H1 (cell line): ENCODE measurements at regions not wholly inside any gene's neighbourhood (a gene's known extent, or its start where the extent isn't known, plus 50 kb on each side); places are given as distances from the start of the nearest gene placed in this dataset.

Experiments
- CTCF ChIA-PET: fragments of 300-600 bp; sonication (Branson Sonifier 250); formaldehyde crosslinking; loops from one replicate; lab custom pipeline; 2021; ENCODE audit not compliant: partially characterized antibody; lab: Charles Lee
- POLR2A ChIA-PET: fragments of 300-600 bp; sonication (Branson Sonifier 250); formaldehyde crosslinking; loops from one replicate; lab custom pipeline; 2021; ENCODE audit warnings: inconsistent platforms; ENCODE audit not compliant: partially characterized antibody; lab: Charles Lee
- DNase-seq, 2 experiments: peaks; one replicate each; pipeline versions ENCODE4 v3.0.0 to v3.0.0-alpha.2; 2010 to 2022; ENCODE audit warnings: low spot score in 2 of 2, low read depth in 1 of 2, mixed read lengths in 1 of 2
- FAIRE-seq: peaks from 2 replicates; lab custom pipeline; 2011; peaks lifted over from hg19 to GRCh38; lab: Jason Lieb, UNC
- H2AFZ ChIP-seq: 2 replicates; pipeline ENCODE4 v1.8.1; 2012; ENCODE audit warnings: low read length, inconsistent platforms
- H2AK5ac ChIP-seq: 2 replicates; pipeline ENCODE4 v1.6.1; 2013; ENCODE audit warnings: low read depth, low read length
- H2BK120ac ChIP-seq: replicated peaks from 2 replicates; pipeline ENCODE3; 2013; ENCODE audit warnings: low read depth, low read length, inconsistent platforms
- H2BK12ac ChIP-seq: 2 replicates; pipeline ENCODE4 v1.6.1; 2013; ENCODE audit warnings: low read depth, low read length
- H2BK15ac ChIP-seq: 2 replicates; pipeline ENCODE4 v1.6.1; 2013; ENCODE audit warnings: low read length
- H2BK20ac ChIP-seq: 2 replicates; pipeline ENCODE4 v1.6.1; 2013; ENCODE audit warnings: low read length
- H2BK5ac ChIP-seq: 2 replicates; pipeline ENCODE4 v1.6.1; 2013; ENCODE audit warnings: low read depth, low read length
- H3K14ac ChIP-seq: 2 replicates; pipeline ENCODE4 v1.6.1; 2013; ENCODE audit warnings: inconsistent platforms; ENCODE audit not compliant: insufficient read length
- H3K18ac ChIP-seq: 2 replicates; pipeline ENCODE4 v1.6.1; 2013; ENCODE audit warnings: low read length; ENCODE audit errors: extremely low read depth
- H3K23ac ChIP-seq: 2 replicates; pipeline ENCODE4 v1.6.1; 2013; ENCODE audit warnings: inconsistent platforms; ENCODE audit not compliant: insufficient read length
- H3K23me2 ChIP-seq: 2 replicates; pipeline ENCODE4 v1.6.1; 2013; ENCODE audit warnings: low read depth, low read length
- H3K27ac ChIP-seq: 2 replicates; pipeline ENCODE4 v1.6.1; 2011; ENCODE audit warnings: low read depth, low read length, inconsistent platforms
- H3K27me3 ChIP-seq, 4 experiments: replicated peaks in 1 of 4; 1 replicate in 1 of 4; 2 replicates in 3 of 4; pipeline versions ENCODE4 v1.6.1 to v1.8.1; 2011 to 2013; ENCODE audit warnings: low read length in 3 of 4, mild to moderate bottlenecking in 3 of 4, inconsistent platforms in 2 of 4, mixed read lengths in 2 of 4, moderate library complexity in 1 of 4; ENCODE audit not compliant: control insufficient read depth in 3 of 4, insufficient read depth in 3 of 4; ENCODE audit errors: extremely low read depth in 1 of 4
- H3K36me3 ChIP-seq, 4 experiments: 2 replicates each; pipeline versions ENCODE4 v1.6.1 to v1.8.1; 2011 to 2013; ENCODE audit warnings: mild to moderate bottlenecking in 4 of 4, low read length in 3 of 4, moderate library complexity in 2 of 4, control low read depth in 1 of 4, inconsistent platforms in 1 of 4; ENCODE audit not compliant: insufficient read depth in 4 of 4, control insufficient read depth in 2 of 4
- H3K4ac ChIP-seq: replicated peaks from 2 replicates; pipeline ENCODE3; 2013; ENCODE audit warnings: low read length, low read depth, mixed read lengths, inconsistent platforms; ENCODE audit not compliant: insufficient read length
- H3K4me1 ChIP-seq, 4 experiments: replicated peaks in 1 of 4; 1 replicate in 1 of 4; 2 replicates in 3 of 4; pipeline versions ENCODE4 v1.6.1 to v1.8.1; 2011 to 2013; ENCODE audit warnings: low read length in 3 of 4, inconsistent platforms in 2 of 4, mixed read lengths in 1 of 4; ENCODE audit not compliant: insufficient read depth in 4 of 4, control insufficient read depth in 3 of 4
- H3K4me2 ChIP-seq, 2 experiments: 2 replicates each; pipeline versions ENCODE4 v1.6.1 to v1.8.1; 2011 to 2013; ENCODE audit warnings: low read depth in 2 of 2, low read length in 2 of 2, control low read depth in 1 of 2, inconsistent platforms in 1 of 2, mild to moderate bottlenecking in 1 of 2; ENCODE audit not compliant: insufficient read depth in 1 of 2
- H3K4me3 ChIP-seq, 4 experiments: fragments of 200-600, 300-600 bp in 1 of 4; sonication (generic), shearing (Covaris generic), sonication (Bioruptor Twin) in 1 of 4; 2 replicates each; pipeline versions ENCODE4 v1.5.1 to v1.8.1; 2011 to 2016; ENCODE audit warnings: low read length in 4 of 4, low read depth in 3 of 4, control low read depth in 2 of 4, inconsistent platforms in 2 of 4, mild to moderate bottlenecking in 2 of 4, mixed read lengths in 1 of 4, moderate library complexity in 1 of 4; ENCODE audit not compliant: insufficient read depth in 2 of 4; ENCODE audit errors: extremely low read depth in 1 of 4
- H3K56ac ChIP-seq: replicated peaks from 2 replicates; pipeline ENCODE3; 2013; ENCODE audit warnings: low read depth, mild to moderate bottlenecking, mixed read lengths, low read length, inconsistent platforms; ENCODE audit not compliant: insufficient read length
- H3K79me1 ChIP-seq: 2 replicates; pipeline ENCODE4 v1.6.1; 2013; ENCODE audit warnings: low read depth, low read length, control low read depth
- H3K79me2 ChIP-seq, 2 experiments: 2 replicates each; pipeline versions ENCODE4 v1.6.1 to v1.8.1; 2012 to 2013; ENCODE audit warnings: low read length in 2 of 2, mild to moderate bottlenecking in 2 of 2, inconsistent platforms in 1 of 2; ENCODE audit not compliant: insufficient read depth in 2 of 2, control insufficient read depth in 1 of 2
- H3K9ac ChIP-seq, 4 experiments: replicated peaks in 1 of 4; 1 replicate in 1 of 4; 2 replicates in 3 of 4; pipeline versions ENCODE4 v1.6.1 to v1.8.1; 2011 to 2013; ENCODE audit warnings: low read depth in 3 of 4, low read length in 3 of 4, control low read depth in 2 of 4, mild to moderate bottlenecking in 2 of 4, moderate library complexity in 2 of 4, inconsistent platforms in 1 of 4; ENCODE audit errors: extremely low read depth in 1 of 4
- H3K9me3 ChIP-seq, 2 experiments: 2 replicates each; pipeline versions ENCODE4 v1.6.1 to v1.8.1; 2012 to 2013; ENCODE audit warnings: mild to moderate bottlenecking in 2 of 2, moderate library complexity in 2 of 2, control low read depth in 1 of 2, inconsistent platforms in 1 of 2, low read depth in 1 of 2, low read length in 1 of 2, mixed read lengths in 1 of 2; ENCODE audit not compliant: insufficient read depth in 2 of 2
- H4K20me1 ChIP-seq, 2 experiments: replicated peaks in 1 of 2; 2 replicates each; pipeline versions ENCODE3 to v1.8.1; 2011 to 2013; ENCODE audit warnings: inconsistent platforms in 2 of 2, low read length in 2 of 2, mild to moderate bottlenecking in 1 of 2; ENCODE audit not compliant: insufficient read depth in 2 of 2, control insufficient read depth in 1 of 2
- H4K5ac ChIP-seq: 2 replicates; pipeline ENCODE4 v1.6.1; 2013; ENCODE audit warnings: low read length, low read depth, mixed read lengths, inconsistent platforms; ENCODE audit not compliant: insufficient read length
- H4K8ac ChIP-seq: 2 replicates; pipeline ENCODE4 v1.8.0; 2013; ENCODE audit warnings: mild to moderate bottlenecking, moderate library complexity, low read length, inconsistent platforms; ENCODE audit not compliant: insufficient read depth; ENCODE audit errors: extremely low read depth
- H4K91ac ChIP-seq: replicated peaks from 2 replicates; pipeline ENCODE3; 2013; ENCODE audit warnings: low read length, mixed read lengths, inconsistent platforms; ENCODE audit not compliant: insufficient read length
- EP300 ChIP-seq, 2 experiments: IDR thresholded peaks; 1 replicate in 1 of 2; 2 replicates in 1 of 2; pipeline ENCODE4 v1.6.1; 2011 to 2012; ENCODE audit warnings: low read depth in 2 of 2, low read length in 2 of 2, mild to moderate bottlenecking in 2 of 2, borderline replicate concordance in 1 of 2, inconsistent platforms in 1 of 2, moderate library complexity in 1 of 2
- GTF2F1 ChIP-seq: IDR thresholded peaks from 2 replicates; pipeline ENCODE4 v1.6.1; 2012; ENCODE audit warnings: low read depth, low read length, improper control_type of control experiment, borderline replicate concordance
- HDAC6 ChIP-seq: IDR thresholded peaks from one replicate; pipeline ENCODE4 v1.7.1; 2012; ENCODE audit warnings: low read depth, mild to moderate bottlenecking, inconsistent platforms, low read length, moderate library complexity
- KDM5A ChIP-seq: fragments of 200-600 bp; IDR thresholded peaks from 2 replicates; pipeline ENCODE4 v1.7.1; 2012; ENCODE audit warnings: mild to moderate bottlenecking, low read length, inconsistent platforms, mixed read lengths
- NANOG ChIP-seq: IDR thresholded peaks from 2 replicates; pipeline ENCODE4 v1.6.1; 2011; ENCODE audit warnings: low read length, low read depth, mild to moderate bottlenecking, inconsistent platforms; ENCODE audit not compliant: insufficient read depth, poor library complexity, severe bottlenecking
- POU5F1 ChIP-seq: IDR thresholded peaks from 2 replicates; pipeline ENCODE4 v1.6.1; 2011; ENCODE audit warnings: low read depth, mild to moderate bottlenecking, low read length, moderate library complexity
- RAD21 ChIP-seq, 2 experiments: IDR thresholded peaks in 1 of 2; conservative IDR thresholded peaks in 1 of 2; 2 replicates each; pipeline ENCODE4 v1.6.1; 2011; ENCODE audit warnings: low read depth in 2 of 2, low read length in 2 of 2, improper control_type of control experiment in 1 of 2, inconsistent platforms in 1 of 2, mild to moderate bottlenecking in 1 of 2, moderate library complexity in 1 of 2
- SP4 ChIP-seq: IDR thresholded peaks from 2 replicates; pipeline ENCODE4 v1.6.1; 2012; ENCODE audit warnings: low read length, inconsistent platforms
- TAF7 ChIP-seq: optimal IDR thresholded peaks from 2 replicates; pipeline ENCODE3; 2011; ENCODE audit warnings: low read depth, mild to moderate bottlenecking, inconsistent platforms, low read length, moderate library complexity, borderline replicate concordance
- ZNF274 ChIP-seq: IDR thresholded peaks from 2 replicates; pipeline ENCODE4 v1.7.0; 2012; ENCODE audit warnings: low read length, borderline replicate concordance; ENCODE audit errors: extremely low read depth
- WGBS, 2 experiments: shearing (Covaris generic) in 1 of 2; methylation state at CpG; one replicate each; pipeline versions ENCODE4 v1.1.6 to v1.1.7; 2013 to 2015; ENCODE audit warnings: low lambda C conversion rate in 2 of 2, mixed read lengths in 2 of 2, inconsistent platforms in 1 of 2, low coverage in 1 of 2, missing lambda C conversion rate in 1 of 2; ENCODE audit not compliant: insufficient replicate concordance in 2 of 2, insufficient coverage in 1 of 2, insufficient read length in 1 of 2; ENCODE audit errors: extremely low coverage in 1 of 2, missing lambda C conversion rate in 1 of 2; 5-methylcytosine and 5-hydroxymethylcytosine counted together

- no peak overlapping the region for H3K23ac ChIP-seq
- H3K18ac ChIP-seq, result no peak overlapping the region
- H3K79me1 ChIP-seq, result no peaks in the 10 kb centered on the region
- no peak overlapping the region for H3K56ac ChIP-seq
- FAIRE-seq, result no peak
- H3K23me2 ChIP-seq, result no peaks in the 10 kb centered on the region
- no peak overlapping the region for H4K91ac ChIP-seq
- WGBS, 2 experiments, result 91% methylated on average over 5 of the region's 5 CpGs; no CpG with 5 or more reads in 1 of the 2 experiments
- no peak overlapping the region for H2AFZ ChIP-seq
- H2BK20ac ChIP-seq, result no peak overlapping the region
- no peaks in the 10 kb centered on the region for H3K9me3 ChIP-seq
- no peaks in the 10 kb centered on the region for H4K20me1 ChIP-seq
- H2BK5ac ChIP-seq, result no peak overlapping the region
- H2BK12ac ChIP-seq, result no peak overlapping the region
- H3K27me3 ChIP-seq, result no peaks in the 10 kb centered on the region
- no peak overlapping the region for H3K4me3 ChIP-seq
- H3K27ac ChIP-seq, result no peak overlapping the region
- H3K36me3 ChIP-seq, result no peaks in the 10 kb centered on the region
- H4K5ac ChIP-seq, result no peak overlapping the region
- H3K4me2 ChIP-seq, result no peak overlapping the region
- no peak overlapping the region for H2BK120ac ChIP-seq
- no peak overlapping the region for H3K9ac ChIP-seq
- no peak for DNase-seq
- H3K14ac ChIP-seq, result no peak overlapping the region
- no peak overlapping the region for H2AK5ac ChIP-seq
- no peak overlapping the region for H4K8ac ChIP-seq
- POLR2A ChIA-PET, result no interaction called here
- CTCF ChIA-PET, result no interaction called here
- H3K4me1 ChIP-seq, result no peaks in the 10 kb centered on the region
- no peaks in the 10 kb centered on the region for H3K79me2 ChIP-seq
- H2BK15ac ChIP-seq, result no peak overlapping the region
- H3K4ac ChIP-seq, result no peak overlapping the region
- no peak for TF ChIP-seq RAD21 (IDR thresholded peaks at IDR 0.05 in 1 of 2, conservative IDR thresholded peaks at IDR 0.05 in 1 of 2; ENCODE audit: low read depth in 2 of 2, low read length in 2 of 2)
- TF ChIP-seq NANOG, result no peak
- TF ChIP-seq HDAC6, result no peak
- no peak for TF ChIP-seq GTF2F1
- no peak for TF ChIP-seq KDM5A
- TF ChIP-seq POU5F1, result no peak
- TF ChIP-seq EP300 (IDR thresholded peaks at IDR 0.05; ENCODE audit: borderline replicate concordance in 1 of 2, low read depth in 2 of 2, low read length in 2 of 2), result no peak
- TF ChIP-seq ZNF274, result no peak
- no peak for TF ChIP-seq TAF7
- no peak for TF ChIP-seq SP4
Measured at GRCh38 chr12:28996688-28997087, 152.4 kb upstream of the FAR2 start.
